Vagina (tissue), 2 donors: ENCODE measurements at regions not wholly inside any gene's neighbourhood (a gene's known extent, or its start where the extent isn't known, plus 50 kb on each side); places are given as distances from the start of the nearest gene placed in this dataset.
A peak's percentile ranks its signal among the peaks of the same experiment; 100 is the strongest.

Source experiments
- CTCF ChIP-seq, 3 experiments: fragments of 450-650 bp in 2 of 3; fragments of 200-600 bp in 1 of 3; sonication (generic) in 1 of 3; IDR thresholded peaks; one replicate each; pipeline ENCODE4 v1.5.1; 2017 to 2019; ENCODE audit warnings: antibody characterized with exemption in 3 of 3, mild to moderate bottlenecking in 2 of 3, moderate library complexity in 2 of 3
- POLR2A ChIP-seq, 2 donors: fragments of 450-650 bp; IDR thresholded peaks; one replicate each; pipeline ENCODE4 v1.6.1; 2017; ENCODE audit warnings: antibody characterized with exemption in 2 of 2, mild to moderate bottlenecking in 2 of 2, moderate library complexity in 2 of 2
- POLR2AphosphoS5 ChIP-seq, 2 donors: sonication (generic); formaldehyde crosslinking; IDR thresholded peaks; one replicate each; pipeline ENCODE4 v1.9.0; 2017; ENCODE audit warnings: antibody characterized with exemption in 2 of 2, mild to moderate bottlenecking in 2 of 2, low read depth in 1 of 2; ENCODE audit not compliant: insufficient read depth in 1 of 2

GRCh38 chr10:4034907-4035598, 250.0 kb upstream of the KLF6 start:
- no peak for TF ChIP-seq POLR2A (IDR thresholded peaks at IDR 0.05)
- TF ChIP-seq CTCF (IDR thresholded peaks at IDR 0.05): no peak
- peak in 1 of 2 donors; percentile 40 for TF ChIP-seq POLR2AphosphoS5 (IDR thresholded peaks at IDR 0.05; ENCODE audit: insufficient read depth in 1 of 2, low read depth in 1 of 2)
